ENCODE measurements at regions not wholly inside any gene's neighbourhood (a gene's known extent, or its start where the extent isn't known, plus 50 kb on each side); places are given as distances from the start of the nearest gene placed in this dataset.

DNA sequence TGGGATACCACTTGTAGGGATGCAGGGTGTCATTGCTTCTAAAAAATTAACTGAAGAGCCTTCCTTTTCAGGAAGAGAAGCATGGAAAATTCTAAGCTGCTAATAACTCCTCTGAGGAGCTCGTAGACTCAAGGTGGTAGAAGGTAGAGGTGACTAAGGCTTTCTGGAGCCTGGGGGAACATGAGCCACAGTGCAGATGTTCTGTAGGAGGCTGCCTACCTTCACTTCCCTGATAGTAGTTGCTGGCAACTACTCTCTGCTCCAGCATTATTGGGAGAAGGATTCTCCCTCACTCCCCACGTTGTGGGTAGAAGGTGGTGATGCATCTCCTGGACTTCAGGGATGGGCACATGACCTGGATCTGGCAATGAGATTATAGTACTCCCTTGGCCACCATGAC is 86.7 kb upstream of the STARD4 start:
- no peaks in the 10 kb centered on the region for H3K79me2 ChIP-seq
- TF ChIP-seq, protein P1, sequence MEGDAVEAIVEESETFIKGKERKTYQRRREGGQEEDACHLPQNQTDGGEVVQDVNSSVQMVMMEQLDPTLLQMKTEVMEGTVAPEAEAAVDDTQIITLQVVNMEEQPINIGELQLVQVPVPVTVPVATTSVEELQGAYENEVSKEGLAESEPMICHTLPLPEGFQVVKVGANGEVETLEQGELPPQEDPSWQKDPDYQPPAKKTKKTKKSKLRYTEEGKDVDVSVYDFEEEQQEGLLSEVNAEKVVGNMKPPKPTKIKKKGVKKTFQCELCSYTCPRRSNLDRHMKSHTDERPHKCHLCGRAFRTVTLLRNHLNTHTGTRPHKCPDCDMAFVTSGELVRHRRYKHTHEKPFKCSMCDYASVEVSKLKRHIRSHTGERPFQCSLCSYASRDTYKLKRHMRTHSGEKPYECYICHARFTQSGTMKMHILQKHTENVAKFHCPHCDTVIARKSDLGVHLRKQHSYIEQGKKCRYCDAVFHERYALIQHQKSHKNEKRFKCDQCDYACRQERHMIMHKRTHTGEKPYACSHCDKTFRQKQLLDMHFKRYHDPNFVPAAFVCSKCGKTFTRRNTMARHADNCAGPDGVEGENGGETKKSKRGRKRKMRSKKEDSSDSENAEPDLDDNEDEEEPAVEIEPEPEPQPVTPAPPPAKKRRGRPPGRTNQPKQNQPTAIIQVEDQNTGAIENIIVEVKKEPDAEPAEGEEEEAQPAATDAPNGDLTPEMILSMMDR (IDR thresholded peaks at IDR 0.05; ENCODE audit: poor library complexity), result no peak
- no peak for TF ChIP-seq EZH2phosphoT487 (IDR thresholded peaks at IDR 0.05; ENCODE audit: low read depth, severe bottlenecking, unreplicated experiment)
- TF ChIP-seq EZH2 (IDR thresholded peaks at IDR 0.05; ENCODE audit: borderline replicate concordance), result no peak
- DNase-seq (ENCODE audit: low spot score), result no peak
- H3K4me1 ChIP-seq (ENCODE audit: insufficient read depth), result peaks cover 15% of the 10 kb centered on the region
- no peaks in the 10 kb centered on the region for H4K20me1 ChIP-seq (ENCODE audit: insufficient read depth, poor library complexity, severe bottlenecking)
- no peaks in the 10 kb centered on the region for H3K9me2 ChIP-seq (replicated peaks; ENCODE audit: insufficient read depth)
- WGBS (ENCODE audit: low lambda C conversion rate, missing lambda C conversion rate), result 93% methylated on average over 2 of the region's 2 CpGs
- H3K36me3 ChIP-seq (replicated peaks; ENCODE audit: insufficient read depth, low read depth), result no peaks in the 10 kb centered on the region
- H3K27me3 ChIP-seq, result no peaks in the 10 kb centered on the region
- H3K4me2 ChIP-seq, result no peak overlapping the region
- no peak overlapping the region for H3K27ac ChIP-seq
- H2AFZ ChIP-seq, result no peak overlapping the region
- no peak overlapping the region for H3K4me3 ChIP-seq
- H3K9me3 ChIP-seq (ENCODE audit: low read depth), result no peaks in the 10 kb centered on the region

DNA sequence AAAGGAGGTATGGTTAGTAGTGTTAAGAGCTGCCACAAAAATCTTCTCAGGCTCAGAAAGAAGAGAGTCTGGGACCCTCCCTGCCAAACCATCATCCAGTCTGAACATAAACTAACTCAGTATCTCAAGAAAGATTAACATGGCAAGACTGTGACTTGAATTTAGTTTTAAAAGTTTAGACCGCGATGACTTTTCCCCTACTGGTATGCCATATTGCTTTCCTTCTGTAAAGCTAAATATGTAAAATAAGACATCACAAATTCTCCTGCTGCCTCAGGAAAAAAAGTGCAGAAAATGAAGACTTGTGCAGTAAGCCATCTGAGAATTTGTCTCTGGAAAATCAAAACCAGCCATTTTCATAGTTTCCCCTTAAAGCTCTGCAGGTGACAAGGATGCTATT is 85.2 kb upstream of the STARD4 start:
- H3K79me2 ChIP-seq, result no peaks in the 10 kb centered on the region
- WGBS (ENCODE audit: low lambda C conversion rate, missing lambda C conversion rate), result 95% methylated on average over 2 of the region's 2 CpGs
- no peak overlapping the region for H3K27ac ChIP-seq
- no peak overlapping the region for H3K4me3 ChIP-seq
- H3K36me3 ChIP-seq (replicated peaks; ENCODE audit: insufficient read depth, low read depth), result no peaks in the 10 kb centered on the region
- no peak for DNase-seq (ENCODE audit: low spot score)
- no peaks in the 10 kb centered on the region for H3K9me2 ChIP-seq (replicated peaks; ENCODE audit: insufficient read depth)
- no peak for TF ChIP-seq EZH2phosphoT487 (IDR thresholded peaks at IDR 0.05; ENCODE audit: low read depth, severe bottlenecking, unreplicated experiment)
- TF ChIP-seq, protein P1 (IDR thresholded peaks at IDR 0.05; ENCODE audit: poor library complexity), result no peak
- no peak for TF ChIP-seq EZH2 (IDR thresholded peaks at IDR 0.05; ENCODE audit: borderline replicate concordance)
- H2AFZ ChIP-seq, result no peak overlapping the region
- H4K20me1 ChIP-seq (ENCODE audit: insufficient read depth, poor library complexity, severe bottlenecking), result no peaks in the 10 kb centered on the region
- H3K4me2 ChIP-seq, result no peak overlapping the region
- no peaks in the 10 kb centered on the region for H3K27me3 ChIP-seq
- no peaks in the 10 kb centered on the region for H3K9me3 ChIP-seq (ENCODE audit: low read depth)
- peaks cover 8% of the 10 kb centered on the region for H3K4me1 ChIP-seq (ENCODE audit: insufficient read depth)

DNA sequence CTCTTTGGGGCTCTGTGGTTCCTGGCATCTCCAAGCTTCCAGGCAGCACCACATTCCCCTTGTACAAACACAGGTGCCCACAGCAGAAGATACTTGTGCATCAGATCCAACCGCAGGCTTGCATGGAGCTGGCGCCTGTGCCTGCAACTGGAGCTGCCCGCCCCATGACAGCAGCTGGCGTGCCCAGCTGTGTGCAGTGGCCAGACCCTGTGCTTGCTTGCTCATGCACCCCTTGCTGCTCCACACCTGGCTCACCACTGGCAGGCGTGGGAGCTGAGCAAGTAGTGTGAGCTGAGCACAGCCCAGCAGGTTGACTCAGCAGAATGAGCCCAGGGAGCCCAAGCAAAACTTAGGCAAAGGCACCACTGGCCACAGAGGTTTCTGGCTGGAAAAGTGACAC is 84.4 kb upstream of the STARD4 start:
- Histone ChIP-seq H3K27ac (no peak overlapping the region), H3K9me3 (ENCODE audit: low read depth) (no peaks in the 10 kb centered on the region), H3K9me2 (replicated peaks; ENCODE audit: insufficient read depth) (no peaks in the 10 kb centered on the region), H3K4me3 (no peak overlapping the region), H3K79me2 (no peaks in the 10 kb centered on the region), H3K4me2 (no peak overlapping the region), H2AFZ (no peak overlapping the region), H3K36me3 (replicated peaks; ENCODE audit: insufficient read depth, low read depth) (no peaks in the 10 kb centered on the region), H4K20me1 (ENCODE audit: insufficient read depth, poor library complexity, severe bottlenecking) (no peaks in the 10 kb centered on the region), H3K4me1 (ENCODE audit: insufficient read depth) (peaks cover 8% of the 10 kb centered on the region), H3K27me3 (no peaks in the 10 kb centered on the region)
- no peak for TF ChIP-seq EZH2phosphoT487 (IDR thresholded peaks at IDR 0.05; ENCODE audit: low read depth, severe bottlenecking, unreplicated experiment)
- 94% methylated on average over 5 of the region's 5 CpGs for WGBS (ENCODE audit: low lambda C conversion rate, missing lambda C conversion rate)
- DNase-seq (ENCODE audit: low spot score), result no peak

DNA sequence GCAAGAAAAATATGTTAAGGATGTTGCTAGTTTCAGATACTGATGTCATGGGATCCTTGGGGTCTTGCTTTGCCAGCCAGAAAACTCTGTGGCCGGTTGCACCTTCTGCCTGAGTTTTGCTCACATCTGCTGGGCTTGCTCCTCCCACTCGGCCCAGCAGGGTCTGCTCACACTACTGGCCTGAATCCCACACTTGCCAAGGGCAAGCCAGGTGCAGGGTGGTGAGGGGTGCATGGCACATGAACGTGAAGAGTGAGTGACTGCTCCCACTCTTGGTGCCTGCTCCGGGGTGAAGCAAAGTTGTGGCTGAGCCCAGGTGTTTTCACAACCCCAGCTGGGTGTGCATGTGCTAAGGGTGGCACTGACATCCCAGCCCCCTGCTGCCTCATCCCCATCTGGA is 83.1 kb upstream of the STARD4 start:
- no peak overlapping the region for H2AFZ ChIP-seq
- no peaks in the 10 kb centered on the region for H3K9me3 ChIP-seq (ENCODE audit: low read depth)
- no peak overlapping the region for H3K4me2 ChIP-seq
- no peaks in the 10 kb centered on the region for H3K27me3 ChIP-seq
- TF ChIP-seq, protein P1 (IDR thresholded peaks at IDR 0.05; ENCODE audit: poor library complexity), result no peak
- TF ChIP-seq EZH2 (IDR thresholded peaks at IDR 0.05; ENCODE audit: borderline replicate concordance), result no peak
- no peak for TF ChIP-seq EZH2phosphoT487 (IDR thresholded peaks at IDR 0.05; ENCODE audit: low read depth, severe bottlenecking, unreplicated experiment)
- H3K79me2 ChIP-seq, result no peaks in the 10 kb centered on the region
- H3K27ac ChIP-seq, result no peak overlapping the region
- no peak overlapping the region for H3K4me3 ChIP-seq
- H3K9me2 ChIP-seq (replicated peaks; ENCODE audit: insufficient read depth), result no peaks in the 10 kb centered on the region
- peaks cover 8% of the 10 kb centered on the region for H3K4me1 ChIP-seq (ENCODE audit: insufficient read depth)
- no peaks in the 10 kb centered on the region for H3K36me3 ChIP-seq (replicated peaks; ENCODE audit: insufficient read depth, low read depth)
- H4K20me1 ChIP-seq (ENCODE audit: insufficient read depth, poor library complexity, severe bottlenecking), result no peaks in the 10 kb centered on the region
- WGBS (ENCODE audit: low lambda C conversion rate, missing lambda C conversion rate), result 89% methylated on average over 3 of the region's 4 CpGs
- no peak for DNase-seq (ENCODE audit: low spot score)

All from hepatocyte (in vitro differentiated cells).